ENCODE measurements at regions not wholly inside any gene's neighbourhood (a gene's known extent, or its start where the extent isn't known, plus 50 kb on each side); places are given as distances from the start of the nearest gene placed in this dataset.

DNA sequence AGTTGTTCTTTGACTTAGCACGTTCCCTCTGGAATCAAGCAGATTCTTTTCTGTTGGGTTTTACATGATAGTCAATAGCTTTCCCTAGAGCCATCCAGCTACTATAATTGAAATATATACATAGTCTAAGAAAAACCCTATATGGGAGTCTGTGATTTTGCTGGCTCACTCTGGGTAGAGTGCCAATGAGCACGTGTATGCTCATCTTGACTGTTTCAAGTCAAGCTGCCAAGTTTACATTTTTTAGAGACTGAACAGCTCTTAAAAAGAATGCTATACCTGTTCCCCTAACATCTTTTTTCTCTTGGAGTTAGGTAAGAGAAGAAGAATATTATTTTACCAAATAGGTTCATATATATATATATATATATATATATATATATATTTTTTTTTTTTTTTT lies 182.8 kb upstream of the NRIP1 start:
- no peak for DNase-seq

DNA sequence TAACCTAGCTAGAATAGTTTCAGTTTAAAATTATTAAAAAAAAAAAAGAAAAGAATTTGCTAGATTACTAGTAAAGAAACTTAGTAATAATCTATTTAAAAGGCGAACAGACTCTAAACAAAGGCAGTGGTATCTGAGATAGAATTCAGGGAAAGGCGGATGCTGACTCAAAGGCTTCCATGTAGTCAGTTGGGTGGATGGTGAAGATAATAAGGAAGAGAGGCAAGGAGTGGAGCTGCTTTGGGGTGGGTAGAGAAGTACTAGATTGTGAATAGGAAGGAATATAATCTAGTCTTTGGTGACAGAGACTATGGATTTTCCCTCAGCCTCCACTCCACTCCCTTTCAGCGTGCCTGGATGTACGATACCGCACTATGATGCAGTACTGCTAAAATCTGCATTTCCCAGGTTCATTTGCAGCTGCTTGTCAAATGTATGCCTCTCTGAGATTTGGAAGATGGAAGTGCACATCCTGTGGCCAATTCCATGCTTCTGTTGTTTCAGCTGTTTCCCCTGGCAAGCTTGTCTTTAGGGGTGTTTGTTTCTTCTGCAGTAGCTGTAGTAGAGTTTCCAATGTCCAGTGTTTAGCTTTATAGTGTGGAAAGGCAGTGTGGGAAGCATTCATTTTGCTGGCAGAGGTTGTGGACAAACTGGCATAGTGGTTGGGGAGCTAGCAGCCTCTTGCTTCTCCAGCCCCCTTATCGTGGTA lies 184.6 kb upstream of the NRIP1 start:
- no peak for DNase-seq

DNA sequence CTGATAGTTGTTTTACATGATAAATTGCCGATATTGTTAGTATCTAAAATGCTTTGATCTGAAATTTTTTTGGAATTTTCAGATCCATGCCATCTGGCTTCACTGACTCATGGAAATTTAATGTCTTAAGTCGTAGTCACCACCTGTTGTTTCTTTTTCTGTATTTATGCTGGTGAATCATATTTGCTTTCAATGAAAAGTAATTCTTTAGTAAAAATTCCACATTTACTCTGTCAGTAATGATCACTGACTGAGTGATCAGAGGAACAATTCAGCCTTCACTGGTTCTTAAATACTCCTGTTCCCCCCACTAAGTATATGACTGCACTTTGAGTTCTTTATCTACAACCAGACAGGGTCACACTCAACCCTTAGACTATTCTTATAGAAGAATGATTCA lies 185.6 kb upstream of the NRIP1 start:
- no peak for DNase-seq

DNA sequence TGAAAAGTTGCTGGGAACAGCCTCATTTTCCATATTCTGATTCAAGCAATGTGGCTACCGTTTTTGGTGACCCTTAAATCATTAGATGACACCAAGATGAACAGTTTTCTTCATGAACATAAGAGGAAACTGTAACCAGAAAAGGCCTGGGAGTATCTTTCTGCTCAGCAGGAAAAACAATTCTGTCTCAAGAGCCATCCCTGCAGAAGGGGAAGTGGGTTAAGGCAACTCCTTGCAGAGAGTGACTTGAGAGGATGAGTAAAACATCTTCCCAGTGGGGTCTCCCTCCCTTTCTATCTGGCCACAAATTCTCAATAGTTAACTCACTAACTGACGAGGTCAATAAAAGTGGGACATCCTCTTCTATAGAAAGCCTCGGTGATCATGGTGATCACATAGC lies 187.6 kb upstream of the NRIP1 start:
- DNase-seq = peak; percentile 58

DNA sequence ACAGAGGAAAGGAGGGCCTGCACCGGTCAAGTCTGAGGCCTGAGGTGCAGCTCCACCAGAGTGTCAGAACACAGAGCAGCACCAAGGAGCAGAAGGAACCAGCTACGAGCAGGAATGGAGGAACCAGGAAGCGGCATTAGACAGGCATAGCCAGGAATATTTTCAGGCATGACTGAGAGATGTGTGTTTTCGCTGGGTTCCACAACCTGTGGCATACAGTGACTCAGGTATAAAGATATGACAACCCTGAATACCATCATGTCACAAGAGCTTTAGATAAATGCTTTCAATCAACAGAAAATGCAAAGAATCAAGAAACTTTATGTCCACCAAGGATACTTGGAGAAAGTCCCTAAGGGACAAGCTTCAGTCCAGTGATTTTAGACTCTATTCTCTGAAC lies 189.3 kb upstream of the NRIP1 start:
- DNase-seq = no peak

DNA sequence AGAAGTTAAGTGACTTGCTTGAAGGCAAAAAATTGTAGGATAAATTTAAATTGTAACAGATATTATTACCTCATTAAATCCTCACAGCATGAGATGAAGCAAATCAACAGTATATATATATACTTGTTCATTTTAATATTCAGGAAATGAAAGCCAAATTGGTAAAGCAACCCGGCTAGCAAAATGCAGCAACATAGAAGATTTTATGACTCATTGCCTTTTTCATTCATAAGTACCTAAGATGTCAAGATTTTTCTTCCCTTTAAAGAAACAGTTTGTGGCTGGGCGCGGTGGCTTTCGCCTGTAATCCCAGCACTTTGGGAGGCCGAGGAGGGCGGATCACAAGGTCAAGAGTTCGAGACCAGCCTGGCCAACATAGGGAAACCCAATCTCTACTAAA lies 190.5 kb upstream of the NRIP1 start:
- peak; percentile 69 for DNase-seq

DNA sequence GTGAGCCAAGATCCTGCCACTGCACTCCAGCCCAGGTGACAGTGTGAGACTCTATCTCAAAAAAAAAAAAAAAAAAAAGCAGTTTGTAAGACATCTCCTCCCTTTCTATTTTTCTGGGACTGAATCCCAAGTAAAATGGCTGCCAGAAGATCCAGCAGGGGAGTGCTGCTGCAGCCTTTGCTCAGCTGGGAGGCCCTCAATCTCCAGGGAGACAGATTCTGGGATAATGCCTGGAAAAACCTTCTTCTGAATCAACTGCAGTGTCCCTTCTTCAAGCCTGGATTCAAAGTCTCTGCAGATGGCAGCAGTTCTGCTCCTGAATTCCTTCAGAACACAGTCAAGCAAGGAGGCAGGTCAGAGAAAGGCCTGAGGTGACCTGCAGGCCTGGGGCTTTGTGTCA lies 191.0 kb upstream of the NRIP1 start:
- no peak for DNase-seq

DNA sequence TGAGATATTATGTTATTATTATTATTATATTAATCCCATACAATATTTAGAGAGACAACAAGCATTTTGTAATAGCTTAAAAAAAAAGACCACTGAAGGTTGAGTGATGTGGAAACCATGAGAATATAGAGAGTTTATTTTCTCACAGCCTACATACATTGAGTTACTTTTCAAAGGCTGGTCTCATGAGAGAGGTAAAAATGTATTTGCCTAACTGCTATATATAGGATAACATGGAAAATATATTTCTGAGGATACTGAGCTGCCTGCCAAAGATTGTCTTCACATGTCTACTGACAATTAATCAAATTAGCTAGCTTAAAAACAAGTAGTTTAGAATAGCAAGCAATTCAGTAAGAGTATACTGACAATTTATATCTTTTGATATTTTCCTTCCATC lies 192.2 kb upstream of the NRIP1 start:
- no peak for DNase-seq

DNA sequence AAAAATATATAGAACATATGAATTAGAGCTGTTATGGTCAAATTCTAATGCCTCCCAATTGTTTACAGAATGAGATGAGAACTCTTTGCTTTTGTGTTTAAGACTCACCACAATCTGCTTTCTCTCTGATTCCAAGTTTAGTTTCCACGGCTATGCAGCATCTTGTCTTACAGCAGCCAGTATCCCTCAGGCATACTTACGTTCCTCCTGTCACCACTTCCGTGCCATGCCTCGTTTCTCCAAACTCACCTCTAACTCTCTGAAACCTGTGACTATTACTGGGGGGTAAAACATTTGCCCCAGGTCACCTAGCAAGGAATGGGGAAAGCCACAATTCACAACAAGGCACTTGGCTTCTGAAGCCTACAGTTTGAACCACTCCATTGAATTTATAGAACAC lies 192.8 kb upstream of the NRIP1 start:
- DNase-seq = no peak

- DNase-seq = no peak
These were observed 195.0 kb upstream of the NRIP1 start for GRCh38 chr21:15259824-15260223.

DNA sequence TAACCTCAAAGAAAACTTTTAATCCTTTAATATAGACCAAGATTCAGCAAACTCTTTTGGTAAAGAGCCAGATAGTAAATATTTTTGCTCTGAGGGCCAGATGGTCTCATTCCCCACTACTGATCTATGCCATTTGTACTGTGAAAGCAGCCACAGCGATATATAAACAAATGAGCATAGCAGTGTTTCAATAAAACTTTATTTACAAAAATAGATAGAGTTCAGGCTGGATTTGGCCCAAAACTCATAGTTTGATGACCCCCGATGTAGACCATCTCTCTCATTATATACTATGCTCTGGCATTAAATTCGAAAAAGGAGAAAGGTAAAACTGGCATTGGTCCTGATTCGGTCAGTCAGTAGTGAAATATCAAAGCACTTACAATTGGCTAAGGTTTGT lies 195.8 kb upstream of the NRIP1 start:
- DNase-seq = no peak

- no peak for DNase-seq
These were observed 199.4 kb upstream of the NRIP1 start for GRCh38 chr21:15264084-15264665.

GRCh38 chr21:15272171-15272570 lies 207.4 kb upstream of the NRIP1 start:
- DNase-seq = no peak

DNA sequence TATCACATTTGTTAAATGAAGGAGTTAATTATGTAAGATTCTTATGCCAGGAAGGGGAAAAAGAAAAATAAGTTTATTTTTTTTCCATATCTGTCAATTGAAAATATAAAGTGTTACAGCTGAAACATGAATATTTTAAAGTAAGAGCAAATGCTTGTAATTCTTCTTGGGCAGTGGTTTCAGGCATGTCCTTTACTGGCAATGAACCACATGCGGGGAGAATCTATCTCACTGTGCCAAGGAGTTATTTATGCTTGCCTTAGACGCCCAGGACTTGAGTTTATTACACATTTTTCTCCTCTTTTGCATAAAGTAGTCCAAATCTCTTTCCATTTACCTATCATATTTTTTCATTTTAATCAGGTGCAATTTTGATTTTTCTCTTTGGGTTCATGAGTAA lies 207.8 kb upstream of the NRIP1 start:
- no peak for DNase-seq

- no peak for DNase-seq
These were observed 208.4 kb upstream of the NRIP1 start for GRCh38 chr21:15273244-15273643.

DNA sequence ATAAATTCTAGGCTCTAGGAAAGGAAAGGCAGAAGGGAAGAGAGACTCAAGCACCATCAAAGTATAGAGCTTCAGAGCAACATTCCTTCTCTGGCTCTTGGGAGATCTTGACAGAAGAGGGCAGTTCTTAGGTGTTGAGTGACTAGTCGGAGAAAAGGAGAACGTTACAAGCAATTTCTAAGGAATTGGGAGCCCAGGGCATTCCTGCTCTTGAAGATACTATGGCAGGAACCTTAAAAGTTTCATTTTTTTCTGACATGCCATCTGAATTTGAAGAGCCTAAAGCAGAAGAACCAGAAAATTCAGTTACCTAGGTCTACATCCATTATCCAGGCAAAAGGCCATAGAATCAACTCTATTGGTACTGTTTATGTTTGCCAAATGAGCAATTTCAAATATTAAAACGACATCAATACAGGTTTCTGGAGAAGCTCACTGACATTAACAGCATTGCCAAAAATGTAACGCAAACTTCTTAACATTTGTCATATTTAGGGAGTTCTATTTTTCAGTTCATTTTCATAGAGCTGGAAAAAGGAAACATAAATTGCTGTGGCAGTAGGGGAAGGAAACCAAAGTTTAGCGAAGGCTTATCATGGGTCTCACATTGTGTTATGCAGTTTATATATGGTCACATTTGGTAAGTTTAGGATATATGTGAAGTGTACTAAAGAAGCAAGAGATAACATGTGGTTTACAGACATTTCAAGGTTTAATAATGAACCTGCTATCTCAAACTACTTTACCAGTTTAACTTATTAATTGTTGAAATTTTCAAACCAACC lies 210.1 kb upstream of the NRIP1 start:
- no peak for DNase-seq

GRCh38 chr21:15275615-15276235 lies 210.9 kb upstream of the NRIP1 start:
- DNase-seq = peak; percentile 72

- DNase-seq = no peak
These were observed 211.4 kb upstream of the NRIP1 start for GRCh38 chr21:15276243-15276642.

- no peak for DNase-seq
These were observed 212.7 kb upstream of the NRIP1 start for GRCh38 chr21:15277466-15277865.

DNA sequence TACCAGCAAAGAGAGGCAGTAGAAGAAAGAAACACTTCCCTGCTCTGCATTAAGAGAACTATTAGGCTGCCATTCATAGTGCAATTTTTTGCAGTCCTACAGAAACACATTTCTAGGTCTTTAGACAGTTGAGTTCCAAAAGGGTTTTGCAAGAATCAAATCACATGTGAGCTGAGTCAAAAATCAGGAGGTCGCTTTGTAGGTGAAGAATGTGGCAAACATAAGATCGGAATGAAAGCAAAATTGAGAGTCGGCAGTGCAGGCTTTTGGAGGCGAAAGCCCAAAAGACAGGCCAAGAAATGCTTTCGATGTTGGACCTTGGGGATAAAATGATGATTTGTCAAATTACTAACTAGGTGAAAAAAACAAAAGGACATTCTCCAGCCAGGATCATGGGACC lies 213.5 kb upstream of the NRIP1 start:
- no peak for DNase-seq

DNA sequence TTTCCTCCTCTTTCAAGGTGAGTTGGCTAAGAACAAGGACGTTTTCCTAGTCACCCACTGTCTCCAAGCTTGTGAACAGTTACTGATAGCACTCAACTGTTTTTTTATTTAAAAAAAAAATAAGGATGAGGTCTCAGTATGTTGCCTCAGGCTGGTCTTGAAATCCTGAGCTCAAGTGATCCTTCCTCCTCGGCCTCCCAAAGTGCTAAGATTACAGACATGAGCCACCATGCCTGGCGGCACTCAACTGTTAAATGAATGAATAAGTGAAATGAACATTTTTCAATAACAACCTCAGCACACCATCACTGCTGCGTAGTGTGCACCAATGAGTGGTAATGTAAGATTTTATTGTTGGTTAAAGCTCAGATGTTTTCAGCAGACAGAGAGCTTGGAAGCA lies 214.1 kb upstream of the NRIP1 start:
- no peak for DNase-seq

DNA sequence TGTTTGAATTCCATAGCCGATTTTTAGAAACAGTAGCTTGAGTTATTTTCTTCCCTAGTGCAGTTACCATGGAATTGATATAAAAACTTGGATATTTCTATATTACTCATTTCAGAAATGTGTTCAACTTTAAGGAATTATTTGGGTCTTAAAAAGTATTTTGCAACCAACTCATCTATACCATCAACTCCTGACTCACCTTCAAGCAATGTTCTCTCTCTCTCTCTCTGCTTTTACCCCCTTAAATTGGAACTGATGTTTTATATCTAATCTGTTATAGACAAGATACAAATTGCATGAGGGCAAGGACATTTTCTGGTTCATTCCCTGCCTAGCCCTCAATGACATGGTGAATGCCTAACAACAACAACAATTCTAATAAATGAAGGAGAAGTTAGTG lies 214.7 kb upstream of the NRIP1 start:
- no peak for DNase-seq

- no peak for DNase-seq
These were observed 216.9 kb upstream of the NRIP1 start for GRCh38 chr21:15281714-15282113.

DNA sequence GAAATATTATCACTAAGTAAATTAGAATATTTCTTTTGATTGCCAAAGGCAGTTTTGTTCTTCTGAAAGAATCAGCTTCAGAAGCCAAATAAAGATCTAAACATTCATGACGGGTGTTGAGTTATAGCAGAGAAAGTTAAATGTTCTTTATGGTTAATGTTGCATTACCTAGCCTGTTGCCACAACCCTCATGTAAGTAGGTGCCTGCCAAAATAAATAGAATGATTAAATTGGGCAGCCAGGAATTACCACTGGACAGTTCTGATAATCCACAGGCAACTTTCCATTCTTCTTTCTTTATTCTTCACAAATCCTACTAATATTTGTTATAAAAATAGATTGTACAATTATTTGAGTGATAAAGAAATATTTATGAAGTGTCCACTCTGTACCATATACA lies 217.9 kb upstream of the NRIP1 start:
- no peak for DNase-seq

Measured in suppressor macrophage treated with lipopolysaccharide for 4 hours (primary cell).